Heart right ventricle (tissue), 16 donors: ENCODE measurements at regions not wholly inside any gene's neighbourhood (a gene's known extent, or its start where the extent isn't known, plus 50 kb on each side); places are given as distances from the start of the nearest gene placed in this dataset.

Source experiments
- ATAC-seq, 8 donors: fragments of 200-7000 bp; cut with Tn5 transposase; one replicate each; pipeline ENCODE4 v1.9.1; 2020; ENCODE audit warnings: mild to moderate bottlenecking in 8 of 8, moderate library complexity in 8 of 8, moderate number of reproducible peaks in 1 of 8
- DNase-seq, 2 donors: peaks; one replicate each; pipeline ENCODE4 v3.0.0-alpha.2; 2020
- H3K27ac ChIP-seq, 10 donors: fragments of 200-600 bp; sonication (generic) in 2 of 10; one replicate each; pipeline versions ENCODE4 v1.5.0 to v1.8.0; 2020 to 2022; ENCODE audit warnings: mild to moderate bottlenecking in 3 of 10
- H3K27me3 ChIP-seq, 7 donors: fragments of 200-600 bp; one replicate each; pipeline ENCODE4 v1.8.0; 2021 to 2022; ENCODE audit warnings: mild to moderate bottlenecking in 2 of 7
- H3K36me3 ChIP-seq, 9 donors: fragments of 200-600 bp; sonication (generic) in 1 of 9; one replicate each; pipeline versions ENCODE4 v1.5.0 to v1.8.0; 2020 to 2022; ENCODE audit warnings: mild to moderate bottlenecking in 2 of 9
- H3K4me1 ChIP-seq, 9 donors: fragments of 200-600 bp; sonication (generic) in 1 of 9; one replicate each; pipeline versions ENCODE4 v1.5.0 to v1.8.0; 2020 to 2022; ENCODE audit warnings: mild to moderate bottlenecking in 4 of 9
- H3K4me3 ChIP-seq, 10 donors: fragments of 200-600 bp; sonication (generic) in 2 of 10; one replicate each; pipeline versions ENCODE4 v1.5.0 to v1.8.0; 2020 to 2022; ENCODE audit warnings: mild to moderate bottlenecking in 7 of 10, moderate library complexity in 2 of 10
- H3K9me3 ChIP-seq, 11 donors: fragments of 200-600 bp in 10 of 11; sonication (generic) in 2 of 11; one replicate each; pipeline versions ENCODE4 v1.5.0 to v1.8.0; 2013 to 2022; ENCODE audit warnings: mild to moderate bottlenecking in 2 of 11, control low read depth in 1 of 11, moderate library complexity in 1 of 11
- CTCF ChIP-seq, 9 donors: fragments of 200-600 bp; sonication (generic) in 2 of 9; IDR thresholded peaks; one replicate each; pipeline versions ENCODE4 v1.5.0 to v1.8.0; 2021 to 2022; ENCODE audit warnings: antibody characterized with exemption in 9 of 9, mild to moderate bottlenecking in 5 of 9, moderate library complexity in 1 of 9
- WGBS, 2 donors: extraction: QIAGEN DNeasy Blood & Tissue Kit; methylation state at CpG; one replicate each; pipeline ENCODE4 v1.1.7; 2013; ENCODE audit warnings: inconsistent platforms in 1 of 2; 5-methylcytosine and 5-hydroxymethylcytosine counted together
- intact Hi-C, 10 donors: fragments of 100-400 bp; cut with DNase I; formaldehyde crosslinking; loops; one replicate each; pipeline versions ENCODE4 v1.11.1 to v1.14.2; 2022
- donor health status: Arrhythmogenic right ventricular cardiomyopathy.
- donor health status: ischemic (EF 13 %, LVEDD 7.1; RV severe dilation, severe dysfunction).
- donor health status: healthy with polysubstance abuse.
- donor health status: DM: no; HTN: yes; CAD: no.
- donor health status: DM: no; HTN: no; CAD: no.
- donor health status: ischemic (EF 25% LVEDD 6.9; RV normal size, moderate dysfunction).
- donor health status: ischemic (EF 25% LVEDD 5.7; RV mildly dilated, moderate dysfunction).
- donor health status: healthy.
- donor health status: DM: yes; HTN: yes; CAD: no.
- donor health status: Ischemic cardiomyopathy.
- donor health status: ischemic (EF 35%, LVEDD 5.7; RV mildly dilated, moderate dysfunction).
- donor health status: nonischemic (EF 11% LVEDD 7.7; RV severe dilation, severe dysfunction).
- donor health status: DM: yes; HTN: yes; CAD: no.
- donor health status: PGD.
- donor health status: ischemic (EF 29% LVEDD 5.4; RV normal size, mild dysfunction).
- donor health status: nonischemic (EF 23%, LVEDD 6.1; RV moderate dilation, normal function).

- DNase-seq (no peak), ATAC-seq (no peak)
- WGBS, 2 donors: 46 to 59% methylated on average over 1 of the region's 1 CpG
- H3K27me3 ChIP-seq: no peaks in the 10 kb centered on the region
- intact Hi-C loops: no loop called here
- peaks cover 0 to 5% (median 0%) of the 10 kb centered on the region in 11 donors for H3K9me3 ChIP-seq
- no peak overlapping the region for H3K4me3 ChIP-seq
- H3K36me3 ChIP-seq: no peaks in the 10 kb centered on the region
- no peak for TF ChIP-seq CTCF (IDR thresholded peaks at IDR 0.05)
- no peaks in the 10 kb centered on the region for H3K4me1 ChIP-seq
- no peak overlapping the region for H3K27ac ChIP-seq
These were observed 293.8 kb upstream of the ARSJ start for GRCh38 chr4:114273238-114273637.

GRCh38 chr4:114277690-114278089 lies 298.2 kb upstream of the ARSJ start:
- Histone ChIP-seq H3K27ac (no peak overlapping the region), H3K36me3 (no peaks in the 10 kb centered on the region), H3K4me1 (no peaks in the 10 kb centered on the region), H3K27me3 (no peaks in the 10 kb centered on the region), H3K9me3 (peaks cover 0 to 12% (median 0%) of the 10 kb centered on the region in 11 donors), H3K4me3 (no peak overlapping the region)
- ATAC-seq (no peak), DNase-seq (no peak)
- 76 to 80% methylated on average over 2 of the region's 2 CpGs for WGBS, 2 donors
- TF ChIP-seq CTCF (IDR thresholded peaks at IDR 0.05): no peak
- intact Hi-C loops: no loop called here

- ATAC-seq: no peak
- Histone ChIP-seq H3K9me3 (peaks cover 0 to 12% (median 0%) of the 10 kb centered on the region in 11 donors), H3K27ac (no peak overlapping the region), H3K4me1 (no peaks in the 10 kb centered on the region), H3K4me3 (no peak overlapping the region), H3K36me3 (no peaks in the 10 kb centered on the region), H3K27me3 (no peaks in the 10 kb centered on the region)
- intact Hi-C loops: no loop called here
- 81 to 93% methylated on average over 2 of the region's 2 CpGs for WGBS, 2 donors
- no peak for TF ChIP-seq CTCF (IDR thresholded peaks at IDR 0.05)
- no peak for DNase-seq
These were observed 299.6 kb upstream of the ARSJ start for GRCh38 chr4:114279066-114279465.

GRCh38 chr4:114279711-114280110 lies 300.3 kb upstream of the ARSJ start:
- DNase-seq: no peak
- intact Hi-C loops: loop anchor here in 1 of 10 donors (5.0 kb wide), 1 partner anchor 1758 kb away; no protein-coding TSS in a partner anchor
- WGBS, 2 donors: 87% methylated on average over 3 of the region's 3 CpGs
- H3K9me3 ChIP-seq: peaks cover 0 to 12% (median 0%) of the 10 kb centered on the region in 11 donors
- no peak overlapping the region for H3K27ac ChIP-seq
- H3K27me3 ChIP-seq: no peaks in the 10 kb centered on the region
- no peak overlapping the region for H3K4me3 ChIP-seq
- H3K36me3 ChIP-seq: no peaks in the 10 kb centered on the region
- no peak for TF ChIP-seq CTCF (IDR thresholded peaks at IDR 0.05)
- H3K4me1 ChIP-seq: no peaks in the 10 kb centered on the region
- ATAC-seq: no peak
